GM21786 (cell line): ENCODE measurements at regions not wholly inside any gene's neighbourhood (a gene's known extent, or its start where the extent isn't known, plus 50 kb on each side); places are given as distances from the start of the nearest gene placed in this dataset.

Experiments
- ATAC-seq: cut with Tn5 transposase; IDR thresholded peaks from one replicate; pipeline ENCODE4 v1.9.1; 2021; ENCODE audit not compliant: unreplicated experiment

- ATAC-seq = no peak
Measured at GRCh38 chr11:128269466-128269865, 317.9 kb downstream of the ETS1 start.

GRCh38 chr11:128266893-128267292, 320.5 kb downstream of the ETS1 start:
- ATAC-seq = no peak

- no peak for ATAC-seq
Measured at GRCh38 chr11:128262463-128263345, 324.7 kb downstream of the ETS1 start.

- no peak for ATAC-seq
Measured at GRCh38 chr11:128261011-128261421, 326.3 kb downstream of the ETS1 start.

- ATAC-seq = no peak
Measured at GRCh38 chr11:128260398-128260797, 327.0 kb downstream of the ETS1 start.

DNA sequence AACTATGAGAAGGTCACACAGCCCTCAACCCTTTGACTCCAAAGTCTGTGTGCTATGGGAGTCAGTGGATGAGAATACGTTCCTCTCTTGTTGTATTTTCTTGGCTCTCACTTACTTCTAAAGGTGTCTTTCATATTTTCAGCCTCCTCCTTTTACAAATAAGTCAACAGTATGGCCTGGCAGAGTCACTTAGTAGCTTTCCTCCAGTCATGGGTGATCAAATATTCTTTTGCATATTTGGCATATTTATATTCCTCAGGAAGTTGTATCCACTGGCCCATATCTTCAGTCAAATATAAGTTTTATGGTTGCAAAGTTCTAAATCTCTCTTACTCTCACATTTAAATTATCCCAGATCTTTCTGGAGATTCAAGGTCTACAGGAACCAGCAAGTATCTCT, 327.5 kb downstream of the ETS1 start:
- ATAC-seq = no peak

DNA sequence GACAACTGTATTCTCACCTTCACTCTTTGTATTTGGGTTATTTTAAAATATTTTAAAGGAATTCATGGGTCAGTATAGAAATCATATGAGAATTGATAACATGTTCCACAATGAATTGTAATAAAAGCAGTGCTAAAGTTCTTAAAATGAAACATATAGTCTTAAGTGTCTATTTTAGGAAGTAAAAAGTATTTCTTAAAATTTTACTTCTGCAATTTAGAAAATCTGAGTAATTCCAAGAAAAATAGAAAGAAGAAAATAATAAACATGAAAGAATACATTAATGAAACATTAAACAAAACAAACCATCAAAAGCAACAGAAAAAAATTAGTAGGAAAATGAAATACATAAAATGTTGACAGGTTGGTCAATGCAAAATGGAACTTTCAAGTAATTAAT, 332.4 kb downstream of the ETS1 start:
- ATAC-seq = no peak

DNA sequence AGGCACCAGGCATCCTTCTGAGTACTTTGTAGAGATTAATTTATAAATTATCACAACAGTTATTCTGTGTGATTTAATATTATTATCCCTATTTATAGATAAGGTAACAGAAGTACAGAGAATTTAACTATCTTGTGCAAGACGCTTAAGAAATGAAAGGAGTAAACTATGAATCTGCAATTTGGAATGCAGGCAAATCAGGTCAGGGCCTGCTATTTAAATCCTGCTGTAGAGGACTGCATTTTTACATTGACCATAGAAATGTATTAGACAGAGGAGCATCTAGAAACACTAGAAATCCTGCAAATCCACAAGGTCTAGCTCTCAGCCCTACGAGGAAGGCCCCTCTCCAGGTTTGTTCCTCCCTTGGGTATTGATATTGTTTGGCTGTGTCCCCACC, 336.2 kb downstream of the ETS1 start:
- ATAC-seq = no peak

DNA sequence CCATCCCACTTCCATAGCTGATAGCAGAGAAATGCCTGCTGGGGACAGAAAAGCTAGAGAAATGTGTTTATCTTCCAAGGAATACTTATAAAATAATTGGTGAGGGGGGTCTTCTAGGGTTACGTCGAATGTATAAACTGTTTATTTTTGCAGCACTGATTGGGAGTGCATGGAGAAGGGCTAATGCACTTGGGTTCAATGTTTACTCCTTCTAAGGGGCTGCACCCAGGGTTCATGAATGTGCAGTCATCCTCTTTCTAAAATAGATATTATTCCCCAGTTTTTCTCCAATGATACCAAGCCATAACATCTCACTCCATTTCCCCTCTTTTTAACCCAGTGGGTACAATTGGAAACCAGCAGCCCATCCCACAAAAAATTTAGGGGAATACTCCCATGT, 336.9 kb downstream of the ETS1 start:
- ATAC-seq = no peak

GRCh38 chr11:128246810-128247594, 340.4 kb downstream of the ETS1 start:
- ATAC-seq = no peak

DNA sequence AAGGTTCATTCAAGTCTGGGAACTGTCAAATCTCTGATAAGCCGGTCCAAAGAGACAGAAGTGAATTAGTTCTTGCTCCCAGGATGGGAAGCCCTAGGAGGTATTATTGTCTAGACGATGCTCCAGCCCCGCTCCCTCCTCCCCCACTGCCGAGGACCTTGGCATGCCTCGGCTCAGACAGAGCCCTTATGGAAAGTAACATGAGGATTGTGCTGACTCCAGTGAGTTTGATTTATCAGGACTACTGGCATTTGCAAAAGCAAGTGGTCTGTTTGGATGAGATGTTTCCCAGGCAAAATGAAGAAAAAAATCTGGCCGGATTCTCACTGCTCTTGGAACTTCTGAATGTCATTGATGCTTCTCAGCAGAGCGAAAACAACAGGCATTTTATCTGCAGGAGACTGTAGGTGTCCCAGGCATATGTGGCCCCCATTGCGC, 341.0 kb downstream of the ETS1 start:
- ATAC-seq = no peak

DNA sequence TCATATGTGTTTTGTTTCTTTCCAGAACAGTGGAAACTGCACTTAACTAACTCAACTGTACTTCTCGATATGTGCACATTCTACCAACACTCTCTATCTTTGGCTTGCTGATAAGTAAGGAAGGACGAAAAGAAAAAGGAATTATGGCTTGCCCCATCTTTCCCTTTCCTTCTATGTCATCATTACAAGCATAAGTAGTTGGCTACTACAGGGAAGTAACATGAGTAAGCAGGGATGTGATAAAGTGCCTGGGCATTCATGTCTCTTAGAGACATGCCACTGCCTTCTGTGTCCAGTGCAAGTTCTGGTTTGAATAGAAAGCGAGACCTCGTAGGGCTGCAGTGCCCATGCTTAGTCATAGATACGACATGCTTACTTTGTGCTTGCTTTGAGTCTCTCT, 342.5 kb downstream of the ETS1 start:
- ATAC-seq = no peak

- no peak for ATAC-seq
Measured at GRCh38 chr11:128242451-128242850, 344.9 kb downstream of the ETS1 start.

- no peak for ATAC-seq
Measured at GRCh38 chr11:128240546-128240945, 346.8 kb downstream of the ETS1 start.

GRCh38 chr11:128239306-128239705, 348.1 kb downstream of the ETS1 start:
- ATAC-seq = no peak

GRCh38 chr11:128238521-128239265, 348.7 kb downstream of the ETS1 start:
- no peak for ATAC-seq

DNA sequence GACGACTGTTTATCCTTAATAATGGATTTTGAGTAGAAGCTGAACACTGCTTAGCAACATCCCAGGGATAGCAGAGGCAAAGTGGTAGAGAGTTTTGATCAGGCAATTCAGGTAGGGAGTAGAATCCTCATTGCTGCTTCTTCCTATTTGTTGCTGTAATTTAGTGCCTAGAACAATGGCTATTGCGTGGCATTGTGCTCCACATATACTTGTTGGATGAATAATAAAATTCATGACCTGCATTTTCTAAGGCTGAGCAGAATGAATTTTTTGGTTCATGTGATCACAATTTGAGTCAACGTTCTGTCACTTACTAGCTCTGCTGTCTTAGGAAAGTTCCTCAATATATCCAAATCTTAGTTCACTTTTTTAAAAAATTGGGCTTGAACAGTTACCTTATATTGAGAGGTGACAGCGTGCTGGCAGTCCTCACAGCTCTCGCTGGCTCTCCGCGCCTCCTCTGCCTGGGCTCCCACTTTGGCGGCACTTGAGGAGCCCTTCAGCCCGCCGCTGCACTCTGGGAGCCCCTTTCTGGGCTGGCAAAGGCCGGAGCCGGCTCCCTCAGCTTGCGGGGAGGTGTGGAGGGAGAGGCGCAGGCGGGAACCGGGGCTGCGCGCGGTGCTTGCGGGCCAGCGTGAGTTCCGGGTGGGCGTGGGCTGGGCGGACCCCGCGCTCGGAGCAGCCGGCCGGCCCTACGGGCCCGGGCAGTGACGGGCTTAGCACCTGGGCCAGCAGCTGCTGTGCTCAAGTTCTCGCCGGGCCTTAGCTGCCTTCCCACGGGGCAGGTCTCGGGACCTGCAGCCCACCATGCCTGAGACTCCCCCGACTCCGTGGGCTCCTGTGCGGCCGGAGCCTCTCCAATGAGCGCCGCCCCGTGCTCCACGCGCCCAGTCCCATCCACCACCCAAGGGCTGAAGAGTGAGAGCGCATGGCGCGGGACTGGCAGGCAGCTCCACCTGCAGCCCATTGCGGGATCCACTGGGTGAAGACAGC, 350.6 kb downstream of the ETS1 start:
- ATAC-seq = no peak

GRCh38 chr11:128235958-128236357, 351.4 kb downstream of the ETS1 start:
- no peak for ATAC-seq

DNA sequence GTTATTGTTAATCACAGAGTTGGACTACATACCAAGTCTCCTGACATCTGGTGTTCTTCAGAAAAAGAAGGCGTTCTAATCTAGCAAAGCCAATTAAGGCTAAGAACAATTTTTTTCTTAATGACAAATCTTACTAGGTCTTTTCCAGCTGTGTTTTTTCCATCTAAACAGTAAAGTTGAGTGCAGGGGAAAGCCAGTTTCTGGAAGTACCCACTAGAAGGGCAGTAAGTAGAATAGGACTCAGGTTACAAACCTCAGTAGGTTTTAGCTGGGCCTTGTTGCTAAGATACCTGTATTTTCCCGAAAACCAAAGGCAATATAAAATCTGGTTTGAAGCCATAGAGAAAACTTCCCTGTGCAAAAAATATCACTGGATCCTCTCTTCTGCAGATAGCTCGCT, 351.9 kb downstream of the ETS1 start:
- no peak for ATAC-seq

- ATAC-seq = no peak
Measured at GRCh38 chr11:128234143-128234542, 353.2 kb downstream of the ETS1 start.
